Mammary epithelial cell (primary cell): ENCODE measurements at regions not wholly inside any gene's neighbourhood (a gene's known extent, or its start where the extent isn't known, plus 50 kb on each side); places are given as distances from the start of the nearest gene placed in this dataset.

Experiments used
- CTCF ChIP-seq, 2 donors: IDR thresholded peaks in 1 of 2; conservative IDR thresholded peaks in 1 of 2; 2 replicates each; pipeline ENCODE4 v1.5.1; 2011 to 2012; ENCODE audit warnings: inconsistent platforms in 2 of 2, low read length in 2 of 2, mild to moderate bottlenecking in 2 of 2, control low read depth in 1 of 2, low read depth in 1 of 2; ENCODE audit not compliant: insufficient read depth in 1 of 2; ENCODE audit errors: extremely low read depth in 1 of 2
- EZH2 ChIP-seq: IDR thresholded peaks from 2 replicates; pipeline ENCODE4 v1.6.1; 2012; ENCODE audit warnings: low read length, inconsistent platforms, borderline replicate concordance

GRCh38 chr4:100087743-100088142 lies 102.5 kb downstream of the DDIT4L start:
- TF ChIP-seq CTCF (conservative IDR thresholded peaks at IDR 0.05 in 1 of 2, IDR thresholded peaks at IDR 0.05 in 1 of 2; ENCODE audit: extremely low read depth in 1 of 2, insufficient read depth in 1 of 2, low read depth in 1 of 2, low read length in 2 of 2) (no peak), EZH2 (no peak)
